ENCODE measurements at regions not wholly inside any gene's neighbourhood (a gene's known extent, or its start where the extent isn't known, plus 50 kb on each side); places are given as distances from the start of the nearest gene placed in this dataset.

DNA sequence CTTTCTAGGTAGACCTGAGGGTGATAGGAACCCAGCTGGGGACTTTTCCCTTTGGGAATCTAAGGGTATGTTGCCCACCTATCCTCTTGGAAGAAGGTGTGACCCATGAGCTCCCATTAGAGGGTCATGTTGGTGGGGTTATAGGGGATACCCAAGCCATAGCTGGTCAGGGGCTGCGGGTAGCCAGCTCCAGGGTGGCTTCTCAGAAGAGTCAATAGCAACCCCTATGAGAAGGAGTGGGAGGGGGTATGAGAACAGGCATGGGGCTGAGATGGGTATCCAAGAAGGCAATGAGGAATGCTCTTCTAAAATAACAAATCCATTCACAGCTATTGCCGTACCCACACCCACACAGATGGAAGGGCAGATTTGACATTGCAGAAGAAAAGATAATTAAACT, 217.8 kb downstream of the UACA start:
- H3K4me1 Mint-ChIP-seq (ENCODE audit: low read depth): peaks cover 24% of the 10 kb centered on the region
- no peak overlapping the region for H3K27ac Mint-ChIP-seq
- no peak overlapping the region for H3K4me3 Mint-ChIP-seq
- no peaks in the 10 kb centered on the region for H3K9me3 Mint-ChIP-seq (ENCODE audit: low read depth)
- H3K27me3 Mint-ChIP-seq: no peaks in the 10 kb centered on the region
- H3K36me3 Mint-ChIP-seq: no peaks in the 10 kb centered on the region

DNA sequence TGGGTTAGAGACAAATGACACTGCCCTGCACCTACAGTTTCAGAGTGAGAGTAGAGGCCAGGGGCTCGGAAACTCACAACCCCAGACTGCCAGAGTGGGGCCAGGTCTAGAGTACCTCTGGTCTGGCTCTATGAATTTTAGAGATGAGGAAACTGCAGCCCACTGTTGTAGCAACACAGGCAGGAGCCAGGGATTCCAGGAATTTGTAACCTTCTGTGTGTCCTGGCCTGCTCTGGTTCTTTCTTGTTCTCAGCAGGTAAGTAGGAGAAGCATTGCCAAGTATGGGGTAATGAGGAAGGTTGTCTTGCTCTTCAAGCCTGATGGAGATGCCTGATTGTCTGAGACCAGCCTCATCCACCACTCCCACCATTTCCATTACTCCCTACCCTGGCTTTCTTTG, 221.8 kb downstream of the UACA start:
- Mint-ChIP-seq H3K27me3 (no peaks in the 10 kb centered on the region), H3K27ac (no peak overlapping the region), H3K36me3 (no peaks in the 10 kb centered on the region), H3K4me3 (no peak overlapping the region), H3K4me1 (ENCODE audit: low read depth) (peaks cover 26% of the 10 kb centered on the region), H3K9me3 (ENCODE audit: low read depth) (no peaks in the 10 kb centered on the region)

DNA sequence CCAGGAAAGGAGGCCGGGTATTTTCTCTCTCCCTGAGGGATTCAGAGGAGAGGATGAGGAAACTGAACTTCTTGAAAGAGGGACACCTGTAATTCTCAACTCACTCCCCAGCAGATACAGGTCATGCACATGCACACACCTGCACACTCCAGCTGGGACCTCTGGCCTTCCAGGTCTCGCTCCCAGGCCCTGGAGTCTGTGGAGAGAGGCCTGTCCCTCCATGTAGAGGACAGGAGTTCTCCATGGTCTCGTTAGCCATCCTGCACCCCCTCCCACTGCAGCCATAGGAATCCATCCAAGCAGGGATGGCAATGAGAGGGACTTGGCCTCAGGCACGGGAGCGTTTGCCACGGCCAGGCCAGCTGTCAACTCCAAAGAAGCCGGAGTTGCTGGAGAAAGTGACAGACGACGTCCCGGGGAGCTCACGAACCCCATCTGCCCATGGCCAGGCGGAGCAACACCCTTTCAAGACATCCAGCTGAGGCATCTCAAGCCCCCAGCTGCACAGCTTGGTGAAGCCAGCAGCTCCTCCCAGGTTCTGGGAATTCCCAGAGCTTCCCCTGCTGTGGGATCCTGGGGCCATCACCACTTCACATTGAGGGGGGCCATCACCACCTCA, 223.3 kb downstream of the UACA start:
- H3K36me3 Mint-ChIP-seq: no peaks in the 10 kb centered on the region
- no peaks in the 10 kb centered on the region for H3K9me3 Mint-ChIP-seq (ENCODE audit: low read depth)
- no peaks in the 10 kb centered on the region for H3K27me3 Mint-ChIP-seq
- no peak overlapping the region for H3K27ac Mint-ChIP-seq
- H3K4me1 Mint-ChIP-seq (ENCODE audit: low read depth): peaks cover 30% of the 10 kb centered on the region
- H3K4me3 Mint-ChIP-seq: no peak overlapping the region

DNA sequence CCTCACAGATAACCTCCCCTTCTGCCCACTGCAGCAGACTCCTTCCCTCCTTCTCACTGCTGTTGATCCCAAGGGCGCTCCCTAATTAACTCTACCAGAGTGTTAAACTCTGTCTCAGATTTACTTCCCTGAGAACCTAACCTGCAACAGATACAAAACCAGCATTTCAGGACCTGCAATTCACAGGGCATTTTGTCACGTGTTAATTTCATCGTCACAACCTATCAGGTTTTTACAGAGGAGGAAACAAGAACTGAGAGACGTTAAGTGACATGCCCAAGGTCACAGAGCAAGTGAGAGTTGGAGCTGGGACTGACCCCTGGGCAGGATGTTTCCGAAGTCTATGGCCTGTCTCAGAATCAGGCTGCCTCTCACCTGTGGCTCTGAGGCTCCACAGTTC, 223.9 kb downstream of the UACA start:
- Mint-ChIP-seq H3K4me1 (ENCODE audit: low read depth) (peaks cover 36% of the 10 kb centered on the region), H3K36me3 (no peaks in the 10 kb centered on the region), H3K27ac (no peak overlapping the region), H3K9me3 (ENCODE audit: low read depth) (no peaks in the 10 kb centered on the region), H3K4me3 (no peak overlapping the region), H3K27me3 (no peaks in the 10 kb centered on the region)

DNA sequence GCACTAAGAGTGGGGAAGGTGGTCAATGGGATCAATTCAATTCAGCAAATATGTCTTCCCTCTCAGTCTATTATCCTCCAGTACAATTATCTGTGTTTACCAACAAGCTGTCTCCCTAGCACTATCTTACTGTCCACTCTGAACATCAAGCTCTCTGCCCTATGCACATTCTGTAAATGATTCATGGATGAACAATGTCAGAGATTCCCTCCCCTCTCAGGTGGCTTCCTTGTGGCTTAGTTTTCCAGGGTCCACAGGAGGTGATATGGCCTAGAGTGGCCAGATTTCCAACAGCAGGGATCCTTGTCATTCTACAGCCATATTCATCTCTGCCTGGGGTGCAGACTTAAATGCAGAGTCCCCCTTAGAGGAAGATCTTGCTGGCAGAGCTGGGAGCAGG, 225.1 kb downstream of the UACA start:
- Mint-ChIP-seq H3K4me3 (no peak overlapping the region), H3K27me3 (no peaks in the 10 kb centered on the region), H3K27ac (no peak overlapping the region), H3K36me3 (no peaks in the 10 kb centered on the region), H3K4me1 (ENCODE audit: low read depth) (peaks cover 47% of the 10 kb centered on the region), H3K9me3 (ENCODE audit: low read depth) (no peaks in the 10 kb centered on the region)

DNA sequence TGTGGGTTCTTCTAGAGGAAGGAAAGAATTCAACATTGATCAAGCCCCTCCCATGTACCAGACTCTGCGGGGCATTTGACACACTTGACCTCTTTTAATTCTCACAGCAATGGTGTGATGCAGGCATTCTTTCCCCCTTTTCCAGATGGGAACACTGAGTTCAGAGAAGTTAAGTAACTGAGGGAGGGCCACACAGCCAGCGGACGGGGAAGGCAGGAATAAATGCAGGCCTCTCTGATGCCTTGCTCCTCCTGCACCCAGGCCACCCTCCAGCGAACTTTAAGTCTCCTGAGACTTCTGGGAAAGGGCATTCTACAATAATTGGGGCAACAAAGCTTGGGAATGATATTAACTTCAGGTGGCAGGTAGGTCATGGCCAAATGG, 227.4 kb downstream of the UACA start:
- peaks cover 68% of the 10 kb centered on the region for H3K4me1 Mint-ChIP-seq (ENCODE audit: low read depth)
- H3K27me3 Mint-ChIP-seq: no peaks in the 10 kb centered on the region
- no peaks in the 10 kb centered on the region for H3K36me3 Mint-ChIP-seq
- no peaks in the 10 kb centered on the region for H3K9me3 Mint-ChIP-seq (ENCODE audit: low read depth)
- H3K27ac Mint-ChIP-seq: peak overlapping the region; percentile 91
- peak overlapping the region; percentile 85 for H3K4me3 Mint-ChIP-seq

DNA sequence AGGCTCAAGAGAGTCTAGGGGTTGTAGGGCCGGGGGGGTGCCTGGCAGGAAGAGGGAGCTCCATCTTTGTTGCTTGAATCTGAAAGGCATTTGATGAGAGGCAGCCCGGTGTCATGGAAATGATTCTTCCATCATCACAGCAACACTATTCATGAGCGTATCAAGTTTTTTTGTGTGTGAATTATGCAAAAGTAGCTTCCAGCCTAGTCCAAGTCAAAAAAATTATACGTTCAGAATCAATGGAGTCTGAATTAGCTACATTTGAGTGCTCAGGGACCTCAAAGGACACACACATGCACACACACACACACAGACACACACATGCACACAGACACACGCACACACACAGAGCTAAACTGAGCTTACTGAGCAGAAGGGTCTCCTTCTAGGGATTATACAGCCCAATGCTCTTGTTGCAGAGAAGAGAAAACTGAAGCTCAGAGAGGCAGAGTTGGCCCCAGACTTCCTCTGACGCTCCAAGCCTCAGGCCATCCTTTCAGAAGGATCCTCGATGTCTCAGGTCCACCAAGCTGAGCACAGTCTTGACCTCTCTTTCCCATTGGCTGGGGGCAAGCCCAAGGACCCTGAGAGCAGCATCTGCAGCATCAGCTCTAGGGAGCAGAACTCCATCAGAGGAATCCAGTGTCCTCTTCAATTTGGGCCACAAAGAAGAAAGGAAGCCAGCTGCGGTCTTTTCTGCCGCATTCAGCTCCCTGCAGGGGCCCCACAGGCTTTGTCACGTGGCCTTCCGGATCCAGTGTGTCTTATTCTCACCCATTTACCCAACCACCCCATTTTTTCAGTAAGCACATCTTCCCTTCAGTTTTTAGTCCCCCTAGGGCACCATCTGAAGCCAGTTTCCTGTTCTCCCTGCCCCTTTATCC, 228.0 kb downstream of the UACA start:
- H3K4me3 Mint-ChIP-seq: peak overlapping the region; percentile 85
- peaks cover 71% of the 10 kb centered on the region for H3K4me1 Mint-ChIP-seq (ENCODE audit: low read depth)
- no peaks in the 10 kb centered on the region for H3K9me3 Mint-ChIP-seq (ENCODE audit: low read depth)
- H3K27me3 Mint-ChIP-seq: no peaks in the 10 kb centered on the region
- peak overlapping the region; percentile 91 for H3K27ac Mint-ChIP-seq
- H3K36me3 Mint-ChIP-seq: peaks cover under 1% of the 10 kb centered on the region

DNA sequence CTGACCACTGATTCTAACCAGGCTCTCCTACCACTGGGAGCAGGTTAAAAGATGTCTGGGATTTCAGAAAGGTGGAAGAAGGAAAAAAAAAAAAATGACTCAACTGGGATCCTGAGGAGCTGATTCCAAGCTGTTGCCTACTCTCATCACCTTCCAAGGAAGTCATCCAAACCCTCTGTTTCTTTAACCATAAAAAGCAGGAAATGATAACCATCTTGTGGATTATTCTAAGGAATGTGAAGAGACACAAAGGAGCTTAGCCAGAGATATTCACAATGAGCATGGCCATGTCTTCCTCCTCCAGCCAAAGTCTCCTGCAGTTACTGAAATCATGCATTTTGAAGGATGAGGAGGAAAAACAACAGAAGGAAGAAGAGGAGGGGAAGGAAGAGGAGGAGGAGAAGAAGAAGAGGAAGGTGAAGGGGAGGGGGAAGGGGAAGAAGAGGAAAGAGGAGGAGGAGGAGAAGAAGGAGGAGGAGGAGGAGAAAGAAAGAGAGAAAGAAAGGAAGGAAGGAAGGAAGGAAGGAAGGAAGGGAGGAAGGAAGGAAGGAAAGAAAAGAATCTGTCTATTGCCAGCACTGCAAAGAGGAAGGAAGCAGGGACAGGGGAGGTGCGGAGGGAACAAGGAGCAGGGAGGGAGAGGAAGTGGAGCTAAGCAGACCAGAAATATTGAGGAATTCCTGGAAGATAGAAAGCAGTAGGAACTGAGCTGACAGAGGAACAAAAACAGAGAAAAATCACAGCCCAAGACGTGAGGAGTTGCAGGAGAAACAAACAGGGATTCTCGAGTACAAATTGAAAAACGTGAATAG, 229.2 kb downstream of the UACA start:
- H3K27me3 Mint-ChIP-seq: no peaks in the 10 kb centered on the region
- H3K9me3 Mint-ChIP-seq (ENCODE audit: low read depth): no peaks in the 10 kb centered on the region
- peak overlapping the region; percentile 91 for H3K27ac Mint-ChIP-seq
- H3K36me3 Mint-ChIP-seq: peaks cover 3% of the 10 kb centered on the region
- peaks cover 82% of the 10 kb centered on the region for H3K4me1 Mint-ChIP-seq (ENCODE audit: low read depth)
- peak overlapping the region; percentile 85 for H3K4me3 Mint-ChIP-seq

DNA sequence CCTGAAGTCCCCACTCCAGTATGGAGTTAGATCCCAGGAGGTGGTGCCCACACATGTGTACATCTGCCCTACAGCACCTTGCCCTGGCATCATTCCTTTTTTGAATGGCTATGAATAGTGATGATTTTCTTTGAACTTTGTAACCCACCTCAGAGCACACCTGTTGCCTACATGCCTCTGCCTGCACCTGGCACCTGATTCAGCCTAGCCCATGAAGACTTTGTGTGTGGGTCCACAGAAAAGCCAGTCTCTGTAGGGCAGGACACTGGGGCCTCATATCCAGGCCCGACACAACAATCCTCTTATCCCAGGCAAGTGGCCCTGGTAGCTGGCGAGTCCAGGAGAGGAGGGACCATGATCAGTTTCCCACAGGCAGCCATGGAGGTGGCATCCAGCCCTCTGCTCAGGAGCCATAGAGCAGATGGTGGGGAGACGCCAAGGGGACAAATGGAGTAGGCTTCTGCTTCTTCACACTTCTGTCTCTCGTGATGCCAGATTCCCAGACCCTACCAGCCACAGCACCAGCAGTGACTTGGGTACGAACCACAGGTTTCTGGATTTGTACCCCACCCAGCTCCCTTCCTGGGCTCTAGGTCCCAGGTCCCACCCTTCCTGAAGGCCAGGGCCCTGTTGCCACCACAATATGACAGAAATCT, 230.7 kb downstream of the UACA start:
- no peaks in the 10 kb centered on the region for H3K27me3 Mint-ChIP-seq
- peaks cover 94% of the 10 kb centered on the region for H3K4me1 Mint-ChIP-seq (ENCODE audit: low read depth)
- H3K27ac Mint-ChIP-seq: peak overlapping the region; percentile 19
- no peak overlapping the region for H3K4me3 Mint-ChIP-seq
- H3K36me3 Mint-ChIP-seq: peaks cover 3% of the 10 kb centered on the region
- H3K9me3 Mint-ChIP-seq (ENCODE audit: low read depth): no peaks in the 10 kb centered on the region

DNA sequence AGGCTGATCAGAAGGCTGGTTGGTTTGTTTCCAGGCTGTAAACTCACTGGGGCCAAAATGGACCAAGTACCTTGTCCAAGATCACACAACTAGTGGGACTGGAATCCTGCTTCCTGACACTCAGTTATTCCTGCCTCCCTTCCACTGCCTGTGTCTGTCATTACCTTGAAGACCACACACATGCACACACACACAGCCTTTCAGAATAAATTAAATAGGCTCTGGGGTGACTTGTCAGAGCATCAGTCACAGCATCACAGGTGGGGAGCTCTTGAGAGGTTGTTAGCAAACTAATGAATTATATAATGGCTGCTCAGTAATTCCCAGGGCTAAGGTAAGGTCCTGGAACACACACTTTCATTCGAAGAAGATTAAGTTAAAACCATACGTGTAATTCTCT, 231.8 kb downstream of the UACA start:
- peaks cover 97% of the 10 kb centered on the region for H3K4me1 Mint-ChIP-seq (ENCODE audit: low read depth)
- H3K4me3 Mint-ChIP-seq: peak overlapping the region; percentile 4
- no peaks in the 10 kb centered on the region for H3K9me3 Mint-ChIP-seq (ENCODE audit: low read depth)

DNA sequence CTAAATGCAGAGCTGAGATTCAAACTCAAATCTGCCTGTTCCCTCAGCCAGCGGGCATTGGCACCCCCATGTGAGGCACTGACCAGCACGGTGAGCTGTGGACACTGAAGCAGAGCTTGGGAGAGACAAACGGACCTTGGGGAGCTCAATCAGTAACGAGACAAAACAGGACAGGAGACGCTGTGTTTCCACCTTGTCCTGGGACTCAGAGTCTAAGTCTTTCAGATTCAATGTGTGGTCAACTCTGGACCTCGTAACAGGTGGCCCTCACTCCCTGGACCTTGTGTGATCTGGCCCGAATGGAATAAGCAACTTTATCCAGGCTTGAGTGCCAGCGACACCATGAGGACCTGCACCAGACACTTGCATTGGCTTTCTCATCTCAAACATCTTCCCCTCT, 232.5 kb downstream of the UACA start:
- peaks cover 97% of the 10 kb centered on the region for H3K4me1 Mint-ChIP-seq (ENCODE audit: low read depth)
- no peak overlapping the region for H3K4me3 Mint-ChIP-seq
- H3K27ac Mint-ChIP-seq: no peak overlapping the region
- H3K36me3 Mint-ChIP-seq: peaks cover 4% of the 10 kb centered on the region
- H3K9me3 Mint-ChIP-seq (ENCODE audit: low read depth): no peaks in the 10 kb centered on the region
- no peaks in the 10 kb centered on the region for H3K27me3 Mint-ChIP-seq

More for the DNA sequence above, 231.8 kb downstream of the UACA start:
- Mint-ChIP-seq H3K27ac (no peak overlapping the region), H3K36me3 (peaks cover 4% of the 10 kb centered on the region), H3K27me3 (no peaks in the 10 kb centered on the region)

DNA sequence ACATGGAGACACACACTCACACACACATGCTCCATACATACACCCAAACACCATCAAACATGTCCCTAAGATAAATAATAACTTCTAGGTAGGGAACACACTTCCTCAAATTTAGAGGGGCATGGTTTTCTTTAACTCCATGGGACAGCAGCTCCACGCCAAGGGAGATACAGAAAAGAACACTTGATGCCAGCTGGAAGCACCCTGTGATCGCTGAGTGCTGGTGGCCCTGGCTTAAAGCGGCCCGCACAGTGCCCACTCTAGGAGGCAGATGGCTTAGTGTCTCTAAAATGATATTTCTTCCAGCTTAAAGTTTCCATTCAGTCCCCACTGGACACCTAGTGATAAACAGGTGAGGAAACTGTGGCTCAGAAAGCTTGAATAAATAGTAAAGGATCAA, 232.9 kb downstream of the UACA start:
- Mint-ChIP-seq H3K4me3 (peak overlapping the region; percentile 8), H3K27ac (peak overlapping the region; percentile 62), H3K27me3 (no peaks in the 10 kb centered on the region), H3K36me3 (peaks cover 7% of the 10 kb centered on the region), H3K4me1 (ENCODE audit: low read depth) (peaks cover 95% of the 10 kb centered on the region), H3K9me3 (ENCODE audit: low read depth) (no peaks in the 10 kb centered on the region)

DNA sequence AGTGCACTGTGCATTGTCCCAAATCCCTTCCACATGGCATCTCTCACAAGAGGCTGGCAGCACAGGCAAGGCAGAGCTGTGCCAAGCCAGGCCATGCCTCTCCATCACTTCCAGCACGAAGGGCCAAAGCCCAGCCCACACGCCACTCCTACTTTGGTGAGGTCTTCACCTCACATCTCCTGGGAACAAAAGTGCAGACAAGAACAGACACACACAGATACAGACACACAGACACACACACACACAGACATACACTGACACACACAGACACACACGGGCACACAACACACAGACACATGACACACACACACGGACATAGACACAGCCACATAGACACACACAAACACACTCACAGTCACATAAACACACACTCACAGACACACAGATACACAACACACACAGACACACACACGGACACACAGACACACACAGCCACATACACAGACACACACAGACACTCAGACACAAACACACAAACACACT, 233.3 kb downstream of the UACA start:
- H3K4me3 Mint-ChIP-seq: peak overlapping the region; percentile 8
- peaks cover 92% of the 10 kb centered on the region for H3K4me1 Mint-ChIP-seq (ENCODE audit: low read depth)
- H3K27me3 Mint-ChIP-seq: no peaks in the 10 kb centered on the region
- peak overlapping the region; percentile 62 for H3K27ac Mint-ChIP-seq
- peaks cover 8% of the 10 kb centered on the region for H3K36me3 Mint-ChIP-seq
- no peaks in the 10 kb centered on the region for H3K9me3 Mint-ChIP-seq (ENCODE audit: low read depth)

DNA sequence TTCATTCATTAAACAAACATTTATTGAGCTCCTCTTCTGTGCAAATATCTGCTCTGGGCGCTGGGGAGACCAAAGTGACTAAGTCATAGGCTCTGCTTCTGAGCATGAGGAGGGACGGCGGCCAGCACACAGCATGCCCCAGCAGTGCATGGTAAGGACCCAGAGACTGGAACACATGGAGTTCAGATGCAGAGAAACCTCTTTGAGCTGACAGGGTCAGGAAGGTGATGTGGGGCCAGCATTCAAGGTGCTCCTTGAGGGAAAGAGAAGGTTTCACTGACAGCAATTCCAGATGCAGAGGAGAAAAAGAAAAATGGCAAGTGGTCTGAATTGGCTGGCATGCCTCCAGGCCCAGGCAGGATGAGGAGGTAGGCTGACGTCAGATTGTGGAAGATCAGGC, 234.5 kb downstream of the UACA start:
- Mint-ChIP-seq H3K36me3 (peaks cover 11% of the 10 kb centered on the region), H3K4me1 (ENCODE audit: low read depth) (peaks cover 82% of the 10 kb centered on the region)

More for the DNA sequence above, 234.5 kb downstream of the UACA start:
- H3K9me3 Mint-ChIP-seq (ENCODE audit: low read depth): no peaks in the 10 kb centered on the region
- peak overlapping the region; percentile 89 for H3K27ac Mint-ChIP-seq
- H3K4me3 Mint-ChIP-seq: peak overlapping the region; percentile 77
- no peaks in the 10 kb centered on the region for H3K27me3 Mint-ChIP-seq

Measured in activated naive CD8-positive, alpha-beta T cell (primary cell).